WTC11 (cell line): ENCODE measurements at regions not wholly inside any gene's neighbourhood (a gene's known extent, or its start where the extent isn't known, plus 50 kb on each side); places are given as distances from the start of the nearest gene placed in this dataset.

Experiments used
- CTCF ChIP-seq: fragments of 200-600 bp; IDR thresholded peaks from 2 replicates; pipeline ENCODE4 v1.8.0; 2022; ENCODE audit warnings: antibody characterized with exemption
- TP53 ChIP-seq: sonication (generic); formaldehyde crosslinking; IDR thresholded peaks from 2 replicates; pipeline ENCODE4 v1.8.1; 2023; ENCODE audit warnings: mild to moderate bottlenecking, missing genetic modification reagents

GRCh38 chr12:86435053-86435452, 178.9 kb upstream of the MGAT4C start:
- TF ChIP-seq TP53 (CRISPR knock-in tag): no peak
- TF ChIP-seq CTCF: no peak
